Neural crest cell (in vitro differentiated cells): ENCODE measurements at regions not wholly inside any gene's neighbourhood (a gene's known extent, or its start where the extent isn't known, plus 50 kb on each side); places are given as distances from the start of the nearest gene placed in this dataset.

ENCODE experiments used
- DNase-seq: peaks from one replicate; pipeline ENCODE4 v3.0.0; 2021; ENCODE audit warnings: low read depth, mixed read lengths, low spot score
- H3K27ac Mint-ChIP-seq: one replicate; pipeline ENCODE4 v1.8.0; 2021; ENCODE audit warnings: mild to moderate bottlenecking, mixed read lengths; ENCODE audit not compliant: unreplicated experiment
- H3K27me3 Mint-ChIP-seq: 2 replicates; pipeline ENCODE4 v1.8.0; 2021; ENCODE audit warnings: low read depth, mild to moderate bottlenecking, mixed read lengths
- H3K36me3 Mint-ChIP-seq: 2 replicates; pipeline ENCODE4 v1.8.0; 2021; ENCODE audit warnings: low read depth, mild to moderate bottlenecking, mixed read lengths
- H3K4me1 Mint-ChIP-seq: 2 replicates; pipeline ENCODE4 v1.8.0; 2021; ENCODE audit warnings: mixed read lengths
- H3K4me3 Mint-ChIP-seq: one replicate; pipeline ENCODE4 v1.8.0; 2021; ENCODE audit warnings: mild to moderate bottlenecking, mixed read lengths
- H3K9me3 Mint-ChIP-seq: 2 replicates; pipeline ENCODE4 v1.8.0; 2021; ENCODE audit warnings: mixed read lengths
- CTCF ChIP-seq: fragments of 200-600 bp; sonication (generic); conservative IDR thresholded peaks from 2 replicates; pipeline ENCODE4 v1.5.0; 2021; ENCODE audit warnings: antibody characterized with exemption, mild to moderate bottlenecking

DNA sequence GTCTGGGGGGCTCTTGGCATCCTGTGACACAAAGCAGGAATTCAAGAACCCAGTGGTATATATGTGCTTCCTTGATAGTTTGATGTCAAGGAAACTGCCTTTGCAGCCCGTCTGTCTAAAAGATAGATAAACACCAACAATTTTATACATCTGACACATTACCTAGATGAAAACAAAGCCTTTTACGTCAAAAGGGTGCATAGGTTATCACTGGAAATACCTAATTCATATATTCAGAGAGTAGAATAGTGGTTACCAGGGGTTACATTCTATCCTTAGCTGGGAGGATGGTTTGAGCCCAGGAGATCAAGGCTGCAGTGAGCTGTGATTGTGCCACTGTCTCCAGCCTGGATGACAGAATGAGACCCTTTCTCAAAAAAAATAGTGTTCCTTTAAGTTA, 356.9 kb upstream of the RASGRP1 start:
- no peak for TF ChIP-seq CTCF
- H3K27ac Mint-ChIP-seq: no peak overlapping the region
- H3K27me3 Mint-ChIP-seq: no peaks in the 10 kb centered on the region
- H3K36me3 Mint-ChIP-seq: no peaks in the 10 kb centered on the region
- peaks cover 3% of the 10 kb centered on the region for H3K9me3 Mint-ChIP-seq
- no peak for DNase-seq
- no peaks in the 10 kb centered on the region for H3K4me1 Mint-ChIP-seq
- no peak overlapping the region for H3K4me3 Mint-ChIP-seq

- H3K27ac Mint-ChIP-seq: no peak overlapping the region
These were observed 363.8 kb upstream of the RASGRP1 start for GRCh38 chr15:38928431-38928830.

GRCh38 chr15:38930851-38931572, 366.4 kb upstream of the RASGRP1 start:
- Mint-ChIP-seq H3K4me3 (no peak overlapping the region), H3K9me3 (peaks cover 9% of the 10 kb centered on the region), H3K27me3 (no peaks in the 10 kb centered on the region), H3K27ac (no peak overlapping the region), H3K4me1 (no peaks in the 10 kb centered on the region), H3K36me3 (no peaks in the 10 kb centered on the region)
- TF ChIP-seq CTCF: no peak
- DNase-seq: no peak

More at GRCh38 chr15:38928431-38928830, 363.8 kb upstream of the RASGRP1 start:
- no peak for DNase-seq
- peaks cover 5% of the 10 kb centered on the region for H3K9me3 Mint-ChIP-seq
- H3K4me3 Mint-ChIP-seq: no peak overlapping the region
- H3K36me3 Mint-ChIP-seq: no peaks in the 10 kb centered on the region
- H3K4me1 Mint-ChIP-seq: no peaks in the 10 kb centered on the region
- no peak for TF ChIP-seq CTCF
- no peaks in the 10 kb centered on the region for H3K27me3 Mint-ChIP-seq

- Mint-ChIP-seq H3K4me3 (no peak overlapping the region), H3K27me3 (no peaks in the 10 kb centered on the region), H3K4me1 (no peaks in the 10 kb centered on the region), H3K36me3 (no peaks in the 10 kb centered on the region), H3K27ac (no peak overlapping the region), H3K9me3 (no peaks in the 10 kb centered on the region)
- no peak for TF ChIP-seq CTCF
- DNase-seq: no peak
These were observed 376.9 kb upstream of the RASGRP1 start for GRCh38 chr15:38941399-38941953.

- no peaks in the 10 kb centered on the region for H3K27me3 Mint-ChIP-seq
- no peaks in the 10 kb centered on the region for H3K9me3 Mint-ChIP-seq
- no peak for DNase-seq
- H3K4me3 Mint-ChIP-seq: no peak overlapping the region
- H3K36me3 Mint-ChIP-seq: no peaks in the 10 kb centered on the region
- TF ChIP-seq CTCF: no peak
- H3K27ac Mint-ChIP-seq: no peak overlapping the region
- H3K4me1 Mint-ChIP-seq: no peaks in the 10 kb centered on the region
These were observed 379.9 kb upstream of the RASGRP1 start for GRCh38 chr15:38944536-38944935.
